Neuronal stem cell (in vitro differentiated cells): ENCODE measurements at regions not wholly inside any gene's neighbourhood (a gene's known extent, or its start where the extent isn't known, plus 50 kb on each side); places are given as distances from the start of the nearest gene placed in this dataset.

ENCODE experiments used
- DNase-seq: peaks from one replicate; pipeline ENCODE4 v3.0.0-alpha.2; 2013; ENCODE audit warnings: low spot score
- H2AFZ ChIP-seq: one replicate; pipeline ENCODE4 v1.6.1; 2013; ENCODE audit warnings: mild to moderate bottlenecking, low read length, inconsistent platforms
- H2AK5ac ChIP-seq: 2 replicates; pipeline ENCODE4 v1.6.1; 2013; ENCODE audit warnings: low read depth, mild to moderate bottlenecking, inconsistent platforms, low read length, moderate library complexity, mixed read lengths
- H2BK120ac ChIP-seq: 2 replicates; pipeline ENCODE4 v1.6.1; 2013; ENCODE audit warnings: low read depth, mild to moderate bottlenecking, inconsistent platforms, low read length, moderate library complexity, mixed read lengths
- H2BK12ac ChIP-seq: one replicate; pipeline ENCODE4 v1.6.1; 2013; ENCODE audit warnings: low read length, inconsistent platforms
- H2BK15ac ChIP-seq: 2 replicates; pipeline ENCODE4 v1.6.1; 2013; ENCODE audit warnings: mild to moderate bottlenecking, low read length, inconsistent platforms, mixed read lengths
- H2BK5ac ChIP-seq: one replicate; pipeline ENCODE4 v1.6.1; 2013; ENCODE audit warnings: inconsistent platforms, mild to moderate bottlenecking, low read length, moderate library complexity
- H3K14ac ChIP-seq: one replicate; pipeline ENCODE4 v1.6.1; 2013; ENCODE audit warnings: low read length, inconsistent platforms
- H3K18ac ChIP-seq: 2 replicates; pipeline ENCODE4 v1.6.1; 2013; ENCODE audit warnings: low read length, inconsistent platforms
- H3K23ac ChIP-seq: 2 replicates; pipeline ENCODE4 v1.6.1; 2013; ENCODE audit warnings: low read depth, mild to moderate bottlenecking, mixed read lengths, low read length, inconsistent platforms; ENCODE audit not compliant: poor library complexity
- H3K27ac ChIP-seq: replicated peaks from 3 replicates; pipeline ENCODE4 v1.5.1; 2013; ENCODE audit warnings: low read length, inconsistent platforms
- H3K27me3 ChIP-seq, 3 experiments: 2 replicates each; pipeline ENCODE4 v1.6.1; 2013; ENCODE audit warnings: low read length in 3 of 3, mild to moderate bottlenecking in 2 of 3, inconsistent platforms in 1 of 3, low read depth in 1 of 3, mixed read lengths in 1 of 3, moderate library complexity in 1 of 3; ENCODE audit not compliant: control insufficient read depth in 3 of 3, insufficient read depth in 3 of 3
- H3K36me3 ChIP-seq, 2 donors: replicated peaks in 1 of 2; 2 replicates each; pipeline ENCODE4 v1.6.1; 2013; ENCODE audit warnings: low read length in 2 of 2; ENCODE audit not compliant: control insufficient read depth in 2 of 2, insufficient read depth in 2 of 2
- H3K4ac ChIP-seq: 2 replicates; pipeline ENCODE4 v1.6.1; 2013; ENCODE audit warnings: inconsistent platforms, mild to moderate bottlenecking, low read length, moderate library complexity
- H3K4me1 ChIP-seq, 2 donors: 1 replicate in 1 of 2; 2 replicates in 1 of 2; pipeline ENCODE4 v1.6.1; 2013; ENCODE audit warnings: low read length in 2 of 2, low read depth in 1 of 2; ENCODE audit not compliant: control insufficient read depth in 2 of 2, insufficient read depth in 1 of 2
- H3K4me2 ChIP-seq: one replicate; pipeline ENCODE4 v1.6.1; 2013; ENCODE audit warnings: mild to moderate bottlenecking, low read length, inconsistent platforms; ENCODE audit not compliant: insufficient read depth, poor library complexity, severe bottlenecking
- H3K4me3 ChIP-seq, 2 donors: 2 replicates each; pipeline ENCODE4 v1.5.1; 2013; ENCODE audit warnings: low read length in 2 of 2, mild to moderate bottlenecking in 2 of 2, inconsistent platforms in 1 of 2, moderate library complexity in 1 of 2
- H3K79me1 ChIP-seq: one replicate; pipeline ENCODE4 v1.6.1; 2013; ENCODE audit warnings: low read depth, mild to moderate bottlenecking, inconsistent platforms, low read length, moderate library complexity
- H3K9ac ChIP-seq: one replicate; pipeline ENCODE4 v1.6.1; 2013; ENCODE audit warnings: mild to moderate bottlenecking, low read depth, low read length, inconsistent platforms; ENCODE audit not compliant: poor library complexity
- H3K9me3 ChIP-seq, 2 donors: replicated peaks in 1 of 2; 2 replicates each; pipeline versions ENCODE3 to v1.6.1; 2013; ENCODE audit warnings: low read length in 2 of 2, mild to moderate bottlenecking in 2 of 2, inconsistent platforms in 1 of 2, low read depth in 1 of 2, mixed read lengths in 1 of 2, moderate library complexity in 1 of 2; ENCODE audit not compliant: control insufficient read depth in 2 of 2, insufficient read depth in 1 of 2
- H4K8ac ChIP-seq: one replicate; pipeline ENCODE4 v1.6.1; 2013; ENCODE audit warnings: low read depth, mild to moderate bottlenecking, inconsistent platforms, low read length, moderate library complexity
- H4K91ac ChIP-seq: one replicate; pipeline ENCODE4 v1.6.1; 2013; ENCODE audit warnings: low read length, low read depth, mild to moderate bottlenecking, inconsistent platforms; ENCODE audit not compliant: poor library complexity
- WGBS, 2 donors: extraction: QIAGEN DNeasy Blood & Tissue Kit; methylation state at CpG; one replicate each; pipeline ENCODE4 v1.1.7; 2013; ENCODE audit warnings: missing lambda C conversion rate in 2 of 2, mixed read lengths in 1 of 2; ENCODE audit not compliant: insufficient read length in 2 of 2, insufficient replicate concordance in 1 of 2; ENCODE audit errors: extremely low coverage in 2 of 2; 5-methylcytosine and 5-hydroxymethylcytosine counted together

GRCh38 chr2:239514754-239515530, 114.1 kb upstream of the HDAC4 start:
- no peak overlapping the region for H4K91ac ChIP-seq
- no peak overlapping the region for H4K8ac ChIP-seq
- H2BK12ac ChIP-seq, result no peak overlapping the region
- H3K27ac ChIP-seq, result no peak overlapping the region
- peaks cover 0 to 24% (median 2%) of the 10 kb centered on the region in 3 experiments for H3K27me3 ChIP-seq
- no peak overlapping the region for H3K23ac ChIP-seq
- H3K14ac ChIP-seq, result peak overlapping the region; percentile 82
- H3K9ac ChIP-seq, result no peak overlapping the region
- DNase-seq, result no peak
- no peak overlapping the region for H3K4me3 ChIP-seq
- peaks cover 0 to 5% of the 10 kb centered on the region in 2 donors for H3K9me3 ChIP-seq
- no peak overlapping the region for H3K4me2 ChIP-seq
- no peak overlapping the region for H2BK120ac ChIP-seq
- peak overlapping the region; percentile 64 for H3K18ac ChIP-seq
- no peak overlapping the region for H3K4ac ChIP-seq
- H2BK5ac ChIP-seq, result peak overlapping the region; percentile 39
- H3K36me3 ChIP-seq, result no peaks in the 10 kb centered on the region
- WGBS, 2 donors, result no CpG with 5 or more reads among the region's 24 CpGs
- no peak overlapping the region for H2AFZ ChIP-seq
- H3K4me1 ChIP-seq, result peaks cover 0 to 5% of the 10 kb centered on the region in 2 donors
- no peak overlapping the region for H2BK15ac ChIP-seq
- peak overlapping the region; percentile 84 for H2AK5ac ChIP-seq
- no peaks in the 10 kb centered on the region for H3K79me1 ChIP-seq

- no CpG with 5 or more reads among the region's 9 CpGs for WGBS, 2 donors
- H3K27ac ChIP-seq, result no peak overlapping the region
- no peak overlapping the region for H2AK5ac ChIP-seq
- H3K4me3 ChIP-seq, result no peak overlapping the region
- no peak overlapping the region for H2BK5ac ChIP-seq
- H3K4me1 ChIP-seq, result peaks cover 0 to 8% of the 10 kb centered on the region in 2 donors
- no peak overlapping the region for H3K4ac ChIP-seq
- H4K8ac ChIP-seq, result no peak overlapping the region
- H3K4me2 ChIP-seq, result no peak overlapping the region
- H2BK120ac ChIP-seq, result no peak overlapping the region
- H4K91ac ChIP-seq, result no peak overlapping the region
- peaks cover 0 to 19% (median 2%) of the 10 kb centered on the region in 3 experiments for H3K27me3 ChIP-seq
- H3K79me1 ChIP-seq, result no peaks in the 10 kb centered on the region
- peak overlapping the region; percentile 8 for H3K14ac ChIP-seq
- H3K9ac ChIP-seq, result no peak overlapping the region
- no peak for DNase-seq
- H3K9me3 ChIP-seq, result peaks cover 0 to 8% of the 10 kb centered on the region in 2 donors
- peaks cover 0 to 1% of the 10 kb centered on the region in 2 donors for H3K36me3 ChIP-seq
- H2BK15ac ChIP-seq, result no peak overlapping the region
- H2BK12ac ChIP-seq, result no peak overlapping the region
- no peak overlapping the region for H2AFZ ChIP-seq
- no peak overlapping the region for H3K23ac ChIP-seq
- peak overlapping the region; percentile 28 for H3K18ac ChIP-seq
Observed at GRCh38 chr2:239512054-239512453, 111.2 kb upstream of the HDAC4 start.

- peak overlapping the region; percentile 31 for H4K91ac ChIP-seq
- H3K9ac ChIP-seq, result peak overlapping the region; percentile 46
- H3K4me2 ChIP-seq, result no peak overlapping the region
- H3K23ac ChIP-seq, result no peak overlapping the region
- H3K27me3 ChIP-seq, result peaks cover 0 to 27% (median 0%) of the 10 kb centered on the region in 3 experiments
- no peak overlapping the region for H2BK5ac ChIP-seq
- no peak overlapping the region for H3K4ac ChIP-seq
- peaks cover 0 to 8% of the 10 kb centered on the region in 2 donors for H3K9me3 ChIP-seq
- peak overlapping the region; percentile 65 for H3K14ac ChIP-seq
- H2BK120ac ChIP-seq, result no peak overlapping the region
- H3K79me1 ChIP-seq, result no peaks in the 10 kb centered on the region
- H4K8ac ChIP-seq, result no peak overlapping the region
- H3K18ac ChIP-seq, result no peak overlapping the region
- peak overlapping the region; percentile 40 for H2AK5ac ChIP-seq
- H3K4me1 ChIP-seq, result peaks cover 0 to 12% of the 10 kb centered on the region in 2 donors
- H3K36me3 ChIP-seq, result peaks cover 0 to 1% of the 10 kb centered on the region in 2 donors
- H3K4me3 ChIP-seq, result peak overlapping the region in 1 of 2 donors; percentile 9
- no peak overlapping the region for H2BK15ac ChIP-seq
- no peak overlapping the region for H2BK12ac ChIP-seq
- WGBS, 2 donors, result no CpG with 5 or more reads among the region's 19 CpGs
- H3K27ac ChIP-seq, result no peak overlapping the region
- H2AFZ ChIP-seq, result no peak overlapping the region
- no peak for DNase-seq
Observed at GRCh38 chr2:239509373-239510143, 108.7 kb upstream of the HDAC4 start.

- Histone ChIP-seq H3K4me1 (peaks cover 0 to 12% of the 10 kb centered on the region in 2 donors), H2BK5ac (no peak overlapping the region), H3K23ac (no peak overlapping the region), H3K36me3 (peaks cover 0 to 1% of the 10 kb centered on the region in 2 donors), H3K4me2 (no peak overlapping the region), H2BK120ac (no peak overlapping the region), H3K18ac (peak overlapping the region; percentile 61), H3K27me3 (peaks cover 0 to 35% (median 0%) of the 10 kb centered on the region in 3 experiments), H3K4me3 (no peak overlapping the region), H3K4ac (no peak overlapping the region), H2AFZ (no peak overlapping the region), H4K8ac (no peak overlapping the region), H3K14ac (no peak overlapping the region), H3K79me1 (no peaks in the 10 kb centered on the region), H3K9me3 (peaks cover 0 to 8% of the 10 kb centered on the region in 2 donors), H4K91ac (no peak overlapping the region), H2BK12ac (no peak overlapping the region), H2BK15ac (no peak overlapping the region), H3K9ac (no peak overlapping the region), H2AK5ac (no peak overlapping the region), H3K27ac (no peak overlapping the region)
- no peak for DNase-seq
- WGBS, 2 donors, result no CpG with 5 or more reads among the region's 6 CpGs
Observed at GRCh38 chr2:239508261-239508660, 107.4 kb upstream of the HDAC4 start.
